Mucosa of gallbladder (tissue), 1 donor: ENCODE measurements at regions not wholly inside any gene's neighbourhood (a gene's known extent, or its start where the extent isn't known, plus 50 kb on each side); places are given as distances from the start of the nearest gene placed in this dataset.
"Not testable (repeated sequence)": the region's sequence is repeated elsewhere in the genome, so short reads cannot be mapped to it uniquely, and the experiment has no call there.

Experiments used
- DNase-seq: peaks from one replicate; pipeline ENCODE4 v3.0.0-alpha.2; 2020; ENCODE audit warnings: low spot score
- donor health status: DM: no; HTN: no; CAD: no.

DNA sequence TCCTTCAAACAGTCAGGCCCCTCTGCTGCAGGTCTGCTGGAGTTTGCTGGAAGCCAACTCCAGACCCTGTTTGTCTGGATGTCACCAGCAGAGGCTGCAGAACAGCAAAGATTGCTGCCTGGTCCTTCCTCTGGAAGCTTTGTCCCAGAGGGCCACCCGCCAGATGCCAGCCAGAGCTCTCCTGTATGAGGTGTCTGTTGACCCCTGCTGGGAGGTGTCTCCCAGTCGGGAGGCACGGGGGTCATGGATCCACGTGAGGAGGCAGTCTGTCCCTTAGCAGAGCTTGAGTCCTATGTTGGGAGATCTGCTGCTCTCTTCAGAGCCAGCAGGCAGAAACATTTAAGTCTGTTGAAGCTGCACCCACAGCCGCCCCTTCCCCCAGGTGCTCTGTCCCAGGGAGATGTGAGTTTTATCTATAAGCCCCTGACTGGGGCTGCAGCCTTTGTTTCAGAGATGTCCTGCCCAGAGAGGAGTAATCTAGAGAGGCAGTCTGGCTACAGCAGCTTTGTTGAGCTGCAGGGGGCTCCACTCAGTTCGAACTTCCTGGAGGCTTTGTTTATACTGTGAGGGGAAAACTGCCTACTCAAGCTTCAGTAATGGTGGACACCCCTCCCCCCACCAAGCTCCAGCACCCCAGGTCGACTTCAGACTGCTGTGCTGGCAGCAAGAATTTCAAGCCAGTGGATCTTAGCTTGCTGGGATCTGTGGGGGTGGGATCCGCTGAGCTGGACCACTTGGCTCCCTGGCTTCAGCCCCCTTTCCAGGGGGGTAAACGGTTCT lies 72.1 kb downstream of the OGFRL1 start:
- not testable (repeated sequence) for DNase-seq

DNA sequence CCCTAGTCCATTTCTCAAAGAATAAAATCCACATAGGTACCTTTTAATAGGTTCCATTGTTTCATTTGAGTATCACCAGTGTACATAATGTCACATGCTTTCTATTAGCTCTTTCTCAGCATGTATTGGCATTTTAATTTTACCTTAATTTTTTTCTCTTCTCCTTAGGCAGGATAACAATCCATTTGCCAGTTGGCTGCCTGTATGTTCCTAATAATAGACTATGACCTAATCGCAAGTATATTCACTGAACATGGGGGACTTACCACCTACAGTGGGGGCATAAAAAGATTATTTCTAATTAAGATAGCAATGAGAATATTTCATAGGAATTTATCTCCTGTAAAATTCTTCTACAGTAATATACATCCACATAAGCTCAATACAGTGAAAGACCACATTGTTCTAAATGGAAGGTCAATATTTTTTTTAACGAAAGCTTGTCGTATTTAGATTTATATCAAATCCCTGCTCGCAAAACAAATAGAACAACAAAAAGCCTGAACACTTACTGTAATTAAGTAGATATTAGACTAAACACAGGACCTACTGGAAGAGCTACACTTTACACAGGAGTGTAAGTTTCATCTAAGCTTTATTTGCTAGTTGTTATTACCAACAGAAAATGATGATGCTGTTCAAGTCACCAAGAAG lies 76.4 kb downstream of the OGFRL1 start:
- no peak for DNase-seq

DNA sequence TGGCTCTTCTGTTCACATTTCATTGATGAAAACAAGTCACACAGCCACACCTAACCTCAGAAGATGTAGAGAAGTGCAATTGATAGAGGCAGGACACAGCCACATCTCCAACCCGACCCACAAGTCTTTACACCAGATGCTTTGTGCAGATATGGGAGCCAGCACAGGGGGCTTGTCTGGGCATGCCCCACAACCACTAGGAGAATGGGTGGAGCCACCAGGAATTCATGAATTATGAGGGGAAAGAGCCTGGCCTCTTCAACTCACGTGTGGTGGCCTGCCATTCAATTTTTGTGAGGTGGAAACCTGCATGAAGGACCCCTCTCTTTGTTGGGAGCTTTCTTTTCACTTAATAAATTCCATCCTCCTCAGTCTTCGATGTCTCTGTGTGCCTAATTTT lies 79.1 kb downstream of the OGFRL1 start:
- no peak for DNase-seq

DNA sequence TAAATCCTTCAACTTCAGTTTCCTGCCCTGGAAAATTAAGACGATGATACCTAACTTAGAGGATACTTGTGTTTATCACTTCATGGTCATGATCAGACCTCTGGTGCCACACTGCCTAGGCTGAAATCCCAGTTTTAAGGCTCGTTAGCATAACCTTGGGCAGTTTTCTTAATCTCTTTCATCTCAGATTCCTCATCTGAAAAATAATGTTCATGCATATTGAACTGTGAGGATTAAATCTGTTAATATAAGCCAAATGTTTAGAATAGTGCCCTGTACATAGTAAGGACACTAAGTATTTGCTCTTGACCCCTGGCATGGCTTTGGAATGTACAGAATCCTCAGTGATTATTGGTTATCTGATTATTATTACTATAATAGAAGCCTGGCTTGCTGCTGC lies 79.7 kb downstream of the OGFRL1 start:
- no peak for DNase-seq

DNA sequence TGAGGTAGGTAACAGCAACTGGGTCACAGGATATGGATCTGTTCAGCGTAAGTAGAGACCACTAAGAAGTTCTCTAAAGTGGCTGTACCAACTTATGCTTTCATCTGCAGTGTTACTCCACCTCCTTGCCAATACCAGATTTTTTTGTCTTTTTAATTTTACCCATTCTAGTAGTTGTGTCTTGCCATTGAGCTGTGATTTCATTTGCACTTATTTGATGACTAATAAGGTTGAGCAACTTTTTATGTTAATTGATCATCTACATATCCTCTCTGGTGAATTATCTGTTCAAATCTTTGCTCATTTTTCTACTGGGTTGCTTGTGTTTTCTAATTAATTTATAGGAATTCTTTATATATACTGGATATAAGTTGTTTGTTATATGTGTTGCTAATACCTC lies 82.9 kb downstream of the OGFRL1 start:
- DNase-seq, result no peak

DNA sequence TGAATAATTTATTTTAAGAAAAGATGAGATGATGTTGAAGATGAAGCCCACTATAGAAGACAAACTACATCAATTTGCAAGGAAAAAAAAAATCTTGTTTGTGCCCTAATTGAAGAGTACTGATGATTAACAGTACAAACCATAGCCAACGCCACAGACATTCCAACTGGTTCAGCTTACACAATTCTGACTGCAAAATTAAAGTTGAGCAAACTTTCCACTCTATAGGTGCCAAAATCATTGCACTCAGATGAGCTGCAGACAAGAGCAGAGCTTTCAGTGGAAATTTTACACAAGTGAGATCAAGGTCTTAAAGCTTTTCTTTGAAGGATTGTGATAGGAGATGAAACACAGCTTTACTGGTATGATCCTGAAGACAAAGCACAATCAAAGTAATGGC lies 85.3 kb downstream of the OGFRL1 start:
- DNase-seq, result no peak

DNA sequence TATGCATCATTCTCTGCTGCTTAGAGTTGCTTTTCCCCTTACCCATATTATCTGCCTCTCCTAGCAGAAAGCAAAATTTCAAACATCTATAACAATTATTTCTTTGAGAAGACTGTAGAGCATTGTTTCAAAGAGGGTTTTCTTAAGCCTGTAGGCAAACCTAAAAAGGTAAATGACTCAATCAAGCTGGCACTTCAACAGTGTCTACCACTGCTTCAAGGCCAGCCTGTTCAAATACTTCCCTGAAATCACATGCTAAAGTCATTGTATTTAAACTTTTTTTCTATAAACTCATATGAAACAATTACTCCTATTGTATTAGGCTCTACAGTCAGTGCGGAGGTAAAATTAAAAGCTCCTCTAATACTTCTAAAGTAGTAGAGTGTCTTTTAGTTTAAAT lies 87.1 kb downstream of the OGFRL1 start:
- peak; percentile 37 for DNase-seq

DNA sequence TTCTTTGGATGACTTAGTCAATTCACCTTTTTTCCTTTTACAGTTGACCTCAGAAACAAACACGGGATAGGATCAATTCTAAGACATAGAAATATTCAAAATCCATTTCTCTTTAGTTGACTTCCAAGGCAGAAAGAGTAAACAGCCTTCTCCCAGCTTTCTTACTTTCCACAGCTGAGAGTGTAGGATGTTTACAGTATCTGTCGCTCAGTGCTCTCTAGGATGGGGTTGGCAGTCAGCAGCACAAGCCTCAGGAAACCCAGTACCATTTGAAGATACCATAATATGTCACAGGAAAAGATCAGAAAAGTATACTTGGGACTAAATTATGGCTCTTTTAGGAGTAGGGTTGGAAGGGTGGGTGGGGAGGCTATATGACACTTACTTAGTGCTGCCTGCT lies 88.2 kb downstream of the OGFRL1 start:
- no peak for DNase-seq

DNA sequence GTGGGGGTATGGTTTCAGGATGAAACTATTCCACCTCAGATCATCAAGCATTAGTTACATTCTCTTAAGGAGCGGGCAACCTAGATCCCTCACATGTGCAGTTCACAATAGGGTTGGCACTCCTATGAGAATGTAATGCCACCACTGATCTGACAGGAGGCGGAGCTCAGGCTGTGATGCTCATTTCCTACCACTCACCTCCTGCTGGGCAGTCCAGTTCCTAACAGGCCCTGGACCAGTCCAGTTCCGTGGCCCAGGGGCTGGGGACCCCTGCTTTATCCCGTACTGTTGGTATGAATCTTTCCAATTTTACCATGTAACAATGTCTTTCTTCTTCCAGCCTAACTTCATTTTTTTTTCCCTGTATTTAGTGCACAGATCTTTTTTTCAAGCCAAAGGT lies 94.9 kb downstream of the OGFRL1 start:
- no peak for DNase-seq

DNA sequence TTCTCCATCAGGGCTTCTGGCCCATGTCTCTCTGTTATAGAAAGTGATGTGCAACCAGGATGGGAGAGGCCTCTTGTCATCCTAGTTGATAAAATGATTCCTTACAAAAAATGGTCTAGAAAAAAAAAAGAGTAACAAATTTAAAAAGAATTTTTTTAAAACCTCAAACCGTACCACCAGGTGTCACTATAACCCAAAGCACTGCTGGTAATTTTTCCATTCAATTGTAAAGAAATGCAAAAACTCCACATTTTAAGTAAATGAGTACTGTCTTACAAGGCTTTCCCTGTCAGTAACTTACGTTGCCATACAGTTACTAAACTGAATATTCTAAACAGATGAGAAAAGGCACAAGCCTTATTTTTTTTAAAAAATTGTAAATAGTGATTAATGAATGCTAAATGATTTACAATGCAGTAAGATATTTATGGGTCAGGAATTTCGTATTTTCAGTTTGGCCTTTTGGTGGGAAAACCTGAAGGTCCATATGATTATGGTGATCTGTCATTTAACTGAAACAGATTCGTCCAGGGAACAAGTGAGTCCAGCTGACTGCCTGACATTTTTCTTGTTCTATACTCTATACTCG lies 95.4 kb downstream of the OGFRL1 start:
- no peak for DNase-seq

DNA sequence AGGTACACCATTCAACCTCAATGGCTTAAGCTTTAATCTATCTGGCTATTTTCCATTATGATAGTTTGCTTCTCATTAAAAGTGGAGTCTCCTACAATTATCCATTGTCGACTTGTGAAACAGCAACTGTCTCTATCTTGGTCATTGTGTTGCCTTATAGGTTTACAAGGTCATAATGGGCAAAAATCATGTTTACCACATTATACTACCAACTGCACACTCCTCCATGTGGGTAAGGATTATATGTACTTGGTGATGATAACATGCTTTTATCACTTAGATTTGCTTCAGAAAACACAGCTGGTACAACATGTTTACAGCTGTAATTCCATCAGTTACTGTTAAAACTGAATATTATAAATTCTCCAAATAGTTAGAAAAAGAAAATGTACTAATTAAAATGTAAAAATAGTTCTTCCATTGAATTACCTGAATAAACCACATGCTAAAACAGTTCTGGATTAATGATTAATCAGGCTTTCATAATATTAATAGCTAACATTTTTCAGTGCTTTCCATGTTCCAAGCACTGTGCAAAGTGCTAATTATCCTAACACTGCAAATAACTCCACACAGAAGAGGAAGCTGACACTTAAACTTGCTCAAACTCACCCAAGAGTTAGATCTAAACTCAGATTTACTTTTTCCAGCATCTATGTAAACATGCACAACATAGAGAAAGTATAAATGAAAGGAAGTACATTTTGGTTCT lies 96.7 kb downstream of the OGFRL1 start:
- DNase-seq, result no peak

DNA sequence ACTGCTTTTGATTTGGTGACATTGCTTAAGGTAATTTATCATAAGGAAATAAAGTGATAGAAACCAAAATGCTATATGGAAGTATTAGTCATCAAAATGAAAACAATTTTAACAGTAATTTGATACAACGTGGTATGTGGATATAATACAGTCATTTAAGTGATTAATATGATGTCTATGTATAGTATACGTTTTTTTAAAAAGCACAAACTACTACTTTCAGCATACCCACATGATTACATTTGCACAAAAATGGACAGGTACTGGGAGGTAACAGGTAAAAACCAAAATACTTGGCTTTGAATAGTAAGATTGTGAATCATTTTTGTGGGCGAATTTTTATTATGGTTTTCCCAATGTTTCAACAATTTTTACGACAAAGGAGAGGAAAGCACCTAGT lies 97.6 kb downstream of the OGFRL1 start:
- DNase-seq, result no peak

DNA sequence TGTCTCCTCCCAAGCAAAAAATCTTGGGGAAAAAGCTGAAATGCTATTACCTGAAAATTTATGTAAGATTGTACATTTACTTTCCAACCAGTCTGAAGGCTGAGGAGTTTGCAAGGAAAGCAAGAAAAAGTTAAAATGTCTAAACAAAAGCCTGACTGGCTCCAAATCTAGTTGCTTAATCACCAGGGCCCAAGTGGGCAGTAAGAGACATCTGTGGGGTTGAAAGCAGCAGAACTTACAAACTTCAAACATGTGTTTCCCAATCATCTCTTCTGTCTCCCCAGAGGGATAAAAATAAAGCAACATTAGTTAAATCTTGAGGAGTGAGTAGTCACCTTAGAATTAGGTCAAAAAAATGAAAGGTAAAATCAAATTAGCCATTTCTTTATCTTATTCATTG lies 98.6 kb downstream of the OGFRL1 start:
- DNase-seq, result no peak

DNA sequence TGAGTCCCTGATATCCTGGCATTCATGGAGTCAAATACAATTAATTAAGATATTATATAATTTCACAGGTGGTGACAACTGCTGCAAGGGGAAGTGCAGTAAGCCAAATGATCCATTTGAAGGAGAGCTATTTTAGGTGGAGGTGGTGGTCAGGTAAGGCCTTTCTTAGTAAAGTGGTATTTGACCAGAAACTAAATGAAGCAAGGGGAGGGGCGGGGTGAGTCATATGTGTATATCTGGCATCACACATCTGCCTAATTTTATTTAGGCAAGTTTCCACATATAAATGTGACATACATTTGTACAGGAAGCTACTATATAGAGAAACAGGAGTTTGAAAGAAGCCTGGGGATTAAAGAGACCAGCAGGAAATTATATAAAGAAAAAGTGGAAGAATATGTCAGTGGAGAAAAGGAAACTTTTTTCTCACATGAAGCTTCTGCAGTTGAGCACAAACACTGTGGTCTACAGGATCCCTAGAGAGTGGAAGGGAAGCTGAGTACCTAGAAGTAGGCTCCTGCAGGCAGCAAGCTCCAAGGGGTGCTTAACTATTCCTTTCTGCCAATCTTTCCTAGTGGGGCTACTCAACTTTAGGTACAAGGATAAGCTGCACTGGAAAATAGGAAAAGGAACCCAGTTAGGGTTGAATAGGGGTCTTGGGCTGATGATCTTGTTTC lies 99.6 kb downstream of the OGFRL1 start:
- DNase-seq, result no peak

DNA sequence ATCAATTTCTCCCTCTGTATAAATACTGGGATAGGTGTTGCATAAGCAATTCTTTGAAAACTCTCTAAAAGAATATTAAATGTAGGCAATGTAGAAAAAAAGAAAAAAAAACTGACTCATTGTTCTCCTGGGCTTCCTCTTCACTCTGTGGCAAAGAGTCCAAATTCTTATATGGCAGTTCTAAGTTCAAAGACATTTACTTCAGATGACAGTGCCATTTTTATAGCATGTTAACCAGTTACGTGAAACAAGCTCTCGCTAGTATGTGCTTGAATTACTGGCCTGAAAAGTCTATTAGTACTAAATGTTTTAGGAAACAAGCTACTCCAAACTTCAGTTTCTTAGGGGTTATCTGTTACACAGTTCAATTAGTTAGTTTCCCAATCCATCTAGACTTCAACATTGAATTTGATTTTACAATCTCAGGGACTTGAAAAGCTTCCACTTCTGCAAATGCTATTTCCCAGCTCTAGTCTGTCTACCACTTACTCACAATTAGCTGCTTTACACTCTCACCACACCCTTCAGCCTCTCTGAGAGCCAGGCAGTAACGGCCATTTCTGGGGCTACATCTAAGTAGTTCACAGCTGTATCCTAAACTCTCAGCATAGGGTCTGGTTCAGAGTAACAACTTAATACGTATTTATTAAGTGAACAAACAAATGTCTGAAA lies 100.4 kb downstream of the OGFRL1 start:
- DNase-seq, result no peak

DNA sequence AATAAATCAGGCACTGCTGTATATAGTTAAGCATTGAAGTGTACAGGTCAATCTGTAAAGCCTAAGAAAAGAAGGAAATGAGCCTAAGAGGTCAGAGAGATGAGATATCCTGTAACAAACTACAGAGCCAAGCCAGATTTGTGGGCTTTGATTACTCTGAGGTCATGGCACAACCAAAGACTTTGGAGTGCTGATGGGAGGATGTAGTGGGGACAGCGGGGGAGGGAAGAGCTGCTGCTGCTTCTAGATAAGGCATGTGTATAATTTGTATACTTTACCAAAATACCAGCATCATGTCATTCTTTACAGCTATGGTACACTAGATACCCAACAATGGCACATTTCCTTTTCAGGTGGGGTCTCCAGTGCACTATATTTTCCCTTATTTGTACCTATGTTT lies 102.5 kb downstream of the OGFRL1 start:
- no peak for DNase-seq

DNA sequence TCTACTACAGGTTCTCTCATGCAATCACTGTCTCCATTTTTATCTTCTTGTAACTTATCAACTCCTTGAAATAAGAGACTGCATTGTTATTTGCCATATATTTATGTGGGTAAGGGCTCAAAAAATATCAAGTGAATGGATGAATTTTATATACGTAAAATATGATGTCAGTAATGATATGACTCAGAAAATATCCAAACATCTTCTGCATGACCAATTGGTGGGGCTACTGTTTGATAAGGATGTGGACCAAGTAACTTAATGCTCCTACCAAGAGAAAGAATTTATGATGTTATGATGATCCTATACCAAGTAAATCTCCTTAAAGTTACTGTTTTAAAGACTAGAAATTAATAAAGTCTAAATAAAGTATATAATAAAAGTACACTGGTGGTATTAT lies 103.7 kb downstream of the OGFRL1 start:
- DNase-seq, result no peak

DNA sequence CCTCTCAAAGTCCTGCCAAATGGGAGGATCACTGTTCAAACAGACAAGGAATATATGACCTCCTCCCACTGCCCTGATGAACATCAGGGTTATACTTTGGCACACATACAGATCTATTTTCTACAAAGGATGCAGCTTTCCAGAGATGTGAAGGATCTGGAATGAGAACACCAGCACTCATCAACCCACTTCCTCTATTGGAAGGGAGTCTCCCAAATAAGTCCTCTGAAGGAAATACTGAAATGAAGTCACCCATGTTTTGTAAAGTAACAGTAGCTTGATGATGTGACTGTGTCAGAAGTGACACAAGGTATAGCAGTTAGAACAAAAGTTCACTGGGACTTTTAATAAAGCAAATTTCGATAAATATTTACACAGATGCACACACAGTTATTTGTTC lies 104.9 kb downstream of the OGFRL1 start:
- no peak for DNase-seq

DNA sequence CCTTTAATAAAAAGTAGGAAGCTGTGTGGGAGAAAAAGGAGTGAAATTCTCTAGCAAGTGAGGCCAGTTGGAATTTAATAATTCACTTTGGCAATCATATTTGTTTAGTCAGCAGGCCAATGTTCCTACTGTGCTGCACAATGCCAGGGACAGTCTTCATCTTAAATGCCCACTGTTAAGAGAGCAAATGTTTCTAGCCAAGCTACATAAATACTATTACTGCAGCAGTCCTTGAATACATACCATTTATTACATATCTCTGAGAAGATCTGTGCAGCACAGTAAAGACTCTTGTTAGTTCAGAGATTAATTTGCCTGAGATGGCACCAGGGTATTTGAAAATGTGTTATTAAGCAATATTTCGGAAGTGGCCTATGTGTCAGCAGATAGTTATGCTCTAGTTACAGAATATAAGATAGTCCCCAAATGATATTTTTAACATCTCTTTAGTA lies 105.4 kb downstream of the OGFRL1 start:
- no peak for DNase-seq

DNA sequence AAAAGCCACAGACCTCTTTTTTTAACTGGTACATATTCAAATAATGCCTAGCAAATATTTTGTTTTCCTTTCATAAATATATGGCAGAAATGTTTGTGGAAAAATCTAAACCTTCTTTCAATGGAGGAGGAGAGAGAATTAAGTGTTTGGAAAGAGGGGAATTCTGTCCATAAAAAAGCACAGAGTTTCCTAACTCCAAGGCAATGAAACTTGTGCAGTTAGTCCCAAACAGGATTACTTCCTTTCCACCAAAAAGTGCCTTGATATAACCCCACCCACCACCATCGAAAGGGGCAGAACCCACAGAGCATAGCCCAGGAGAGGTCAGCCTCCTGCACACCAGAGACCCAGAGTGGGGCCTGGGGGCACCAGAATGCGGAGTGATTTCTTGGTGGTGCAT lies 106.3 kb downstream of the OGFRL1 start:
- DNase-seq, result no peak

DNA sequence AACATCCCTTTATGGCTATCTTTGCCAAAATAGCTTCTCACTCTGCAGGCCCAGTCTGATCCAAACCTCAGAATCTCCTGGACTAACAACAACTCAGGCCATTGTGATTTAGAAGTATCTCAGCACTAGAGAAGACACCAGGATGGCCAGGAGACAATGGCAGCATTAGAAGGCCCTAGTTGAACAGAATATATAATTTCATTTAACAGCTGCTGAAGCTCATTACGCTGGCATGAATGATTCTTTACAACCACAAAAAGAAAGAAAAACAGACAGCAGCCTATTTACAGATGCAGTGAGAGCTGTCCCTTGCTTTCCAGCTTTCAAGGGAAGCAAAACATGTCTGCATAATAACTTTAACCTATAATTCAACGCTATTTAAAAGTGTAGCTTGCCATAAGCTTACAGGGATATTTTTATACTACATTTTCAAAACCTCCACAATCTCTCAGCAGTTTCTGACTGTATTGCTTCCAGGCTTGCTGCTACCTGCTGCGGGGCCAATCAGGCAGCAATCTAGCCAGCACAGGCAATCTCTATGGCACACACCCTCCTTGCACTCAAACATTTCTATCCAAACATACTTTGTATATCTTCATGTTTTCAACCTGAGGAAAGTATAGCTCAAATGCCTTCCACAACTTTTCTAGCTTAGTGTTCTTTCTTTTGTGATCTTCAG lies 107.3 kb downstream of the OGFRL1 start:
- no peak for DNase-seq
